GM18858 (cell line): ENCODE measurements at regions not wholly inside any gene's neighbourhood (a gene's known extent, or its start where the extent isn't known, plus 50 kb on each side); places are given as distances from the start of the nearest gene placed in this dataset.
"Not testable (repeated sequence)": the region's sequence is repeated elsewhere in the genome, so short reads cannot be mapped to it uniquely, and the experiment has no call there.

Source experiments
- ATAC-seq: cut with Tn5 transposase; IDR thresholded peaks from one replicate; pipeline ENCODE4 v1.9.1; 2021; ENCODE audit not compliant: unreplicated experiment

- no peak for ATAC-seq
Measured at GRCh38 chr10:108578258-108578657, 1345.1 kb downstream of the XPNPEP1 start.

- no peak for ATAC-seq
Measured at GRCh38 chr10:108574233-108574632, 1349.1 kb downstream of the XPNPEP1 start.

DNA sequence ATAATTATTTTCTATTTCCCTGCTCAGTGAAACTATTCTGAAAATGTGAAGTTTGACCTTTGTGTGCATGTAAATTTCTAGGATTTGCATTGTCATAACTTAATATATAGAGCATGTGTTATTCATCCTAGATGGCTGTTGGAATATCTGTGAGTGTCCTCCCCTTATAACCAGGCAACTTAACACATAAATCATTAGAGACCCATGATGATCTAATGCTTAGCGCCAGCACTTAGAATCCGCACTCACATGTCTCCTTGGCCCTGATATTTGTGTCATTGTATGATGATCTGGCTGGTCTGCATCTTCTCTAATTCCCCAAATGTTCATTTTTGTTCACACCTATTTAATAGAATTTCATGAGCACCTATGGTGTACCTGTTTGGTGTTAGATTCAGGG is 1354.5 kb downstream of the XPNPEP1 start:
- no peak for ATAC-seq

DNA sequence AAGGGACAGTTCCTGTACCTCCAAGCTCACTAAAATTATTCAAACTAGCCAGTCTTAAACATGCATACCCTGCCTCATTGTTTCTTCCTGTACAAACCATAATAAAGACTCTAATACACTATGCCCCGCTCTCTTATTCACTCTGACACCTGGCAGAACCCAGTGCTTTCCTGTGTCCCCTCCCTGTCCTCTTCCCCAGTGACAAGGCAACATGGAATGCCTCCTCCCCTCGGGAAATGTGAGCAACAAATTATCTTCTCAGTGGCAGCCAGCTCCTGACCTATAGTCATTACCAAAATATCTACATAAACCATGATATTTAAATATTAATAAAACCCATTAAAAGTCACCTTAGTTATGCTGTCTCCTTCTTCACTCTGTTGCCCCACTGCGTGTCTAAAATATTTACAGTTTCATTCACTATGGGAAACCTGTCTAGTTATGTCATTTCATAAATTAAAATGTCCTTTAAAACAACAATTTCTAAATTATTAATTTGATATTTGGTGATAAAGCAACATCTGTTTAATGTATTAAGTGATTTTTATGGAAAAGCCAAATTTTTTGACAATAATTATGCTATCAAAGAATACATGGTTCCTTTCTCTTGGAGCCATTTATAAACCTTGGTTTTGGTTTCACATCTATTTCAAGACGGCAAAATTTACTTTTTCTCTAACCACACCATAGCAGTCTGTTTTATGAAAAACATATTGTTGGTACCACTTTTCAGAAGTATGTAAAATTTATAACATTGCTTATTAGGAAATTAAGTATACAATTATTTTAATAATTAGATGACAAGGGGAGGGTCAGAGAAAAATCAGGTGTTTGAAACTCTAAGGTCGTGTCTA is 1355.2 kb downstream of the XPNPEP1 start:
- peak; percentile 76 for ATAC-seq

DNA sequence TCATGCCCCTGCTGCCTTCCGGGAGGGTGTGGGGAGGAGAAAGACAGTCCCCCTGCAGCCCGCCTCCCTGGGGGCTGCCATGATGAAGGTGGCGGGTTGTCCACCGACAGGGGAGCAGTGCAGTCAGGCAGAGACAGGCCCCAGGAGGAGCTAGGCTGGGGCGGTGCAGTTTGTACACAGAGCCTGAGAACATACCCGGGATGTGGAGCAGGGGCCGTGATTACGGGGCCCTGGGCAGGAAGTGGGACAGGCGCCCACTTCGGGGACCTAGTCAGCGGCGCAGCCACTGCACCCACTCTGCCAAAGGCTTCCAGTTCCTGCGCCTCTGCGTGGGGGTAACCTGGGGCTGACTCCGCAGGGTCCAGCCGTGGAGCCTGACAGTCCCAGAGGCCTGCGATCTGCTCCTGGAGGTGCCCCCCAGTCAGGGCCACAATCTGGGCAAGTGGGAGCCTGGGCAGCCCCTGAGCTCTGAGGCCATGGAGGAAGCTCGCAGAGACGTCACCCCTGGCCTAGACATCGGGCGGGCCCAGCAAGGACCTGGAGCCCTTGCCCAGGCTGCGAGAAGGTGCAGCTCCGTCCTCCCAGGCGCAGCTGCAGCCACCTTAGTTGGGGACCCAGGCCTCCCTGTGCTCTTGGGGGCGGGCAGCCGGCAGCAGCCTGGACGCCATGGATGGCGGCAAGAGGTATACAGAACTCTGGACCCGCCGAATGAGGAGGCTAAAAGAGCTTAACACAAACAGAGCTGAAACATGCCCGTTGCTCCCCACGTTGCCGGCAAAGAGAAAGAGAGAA is 1356.8 kb downstream of the XPNPEP1 start:
- ATAC-seq: no peak

DNA sequence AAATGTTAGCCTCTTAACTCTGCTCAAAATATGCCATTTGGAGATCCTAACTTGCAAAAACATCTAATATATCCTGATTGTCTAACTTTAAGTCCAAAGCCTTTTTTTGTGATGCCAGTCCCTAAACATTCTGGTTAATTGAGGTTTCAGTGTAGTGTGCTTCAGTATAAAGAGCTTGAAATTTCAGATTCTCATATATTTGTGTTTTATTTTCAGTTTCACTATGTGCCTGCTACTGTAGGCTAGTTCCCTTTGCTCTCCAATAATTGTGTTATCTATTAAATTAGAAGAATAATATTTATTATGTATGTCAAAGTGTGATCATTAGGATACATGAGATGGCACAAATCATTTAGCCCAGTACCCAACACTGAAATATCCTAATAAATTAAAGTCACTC is 1361.2 kb downstream of the XPNPEP1 start:
- ATAC-seq: no peak

DNA sequence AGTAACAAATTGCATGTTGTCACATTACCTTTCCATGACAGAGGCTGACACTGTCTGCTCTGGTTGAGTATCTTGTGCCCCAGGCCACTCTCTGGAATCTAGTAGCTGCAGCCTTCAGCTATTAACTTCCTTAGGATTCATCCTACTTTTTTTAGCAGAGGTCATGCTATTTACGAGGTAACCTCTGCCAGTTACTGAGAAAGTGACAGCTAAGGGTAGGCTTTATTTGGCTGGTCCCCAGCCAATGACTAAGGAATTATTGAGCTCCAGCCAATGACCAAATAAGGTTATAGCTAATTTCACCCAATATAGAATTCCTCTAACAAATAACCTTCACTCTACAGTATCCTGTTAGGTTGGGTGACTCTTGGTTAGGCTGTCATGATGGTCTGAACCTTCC is 1361.7 kb downstream of the XPNPEP1 start:
- ATAC-seq: no peak

- ATAC-seq: no peak
Measured at GRCh38 chr10:108560488-108560887, 1362.8 kb downstream of the XPNPEP1 start.

GRCh38 chr10:108556186-108556585 is 1367.1 kb downstream of the XPNPEP1 start:
- no peak for ATAC-seq

DNA sequence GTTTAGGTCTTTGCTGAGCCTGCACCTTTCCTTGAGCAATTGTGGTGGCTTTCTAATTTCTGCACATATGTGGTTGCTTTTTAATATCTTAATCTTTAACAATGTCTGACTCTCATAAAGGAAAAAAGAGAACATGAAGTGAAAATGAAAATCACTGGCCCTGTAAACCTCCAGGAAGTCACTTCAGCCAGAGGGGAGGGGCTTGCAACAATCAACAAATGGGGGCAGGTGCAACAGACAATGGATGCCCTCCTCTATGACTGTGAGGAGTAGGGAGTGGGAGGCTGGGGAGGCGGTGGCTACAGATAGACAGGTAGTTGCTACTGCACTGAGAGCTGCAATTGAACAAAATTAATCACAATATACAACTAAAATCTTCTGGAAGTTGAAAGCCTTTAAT is 1377.4 kb downstream of the XPNPEP1 start:
- peak; percentile 78 for ATAC-seq

DNA sequence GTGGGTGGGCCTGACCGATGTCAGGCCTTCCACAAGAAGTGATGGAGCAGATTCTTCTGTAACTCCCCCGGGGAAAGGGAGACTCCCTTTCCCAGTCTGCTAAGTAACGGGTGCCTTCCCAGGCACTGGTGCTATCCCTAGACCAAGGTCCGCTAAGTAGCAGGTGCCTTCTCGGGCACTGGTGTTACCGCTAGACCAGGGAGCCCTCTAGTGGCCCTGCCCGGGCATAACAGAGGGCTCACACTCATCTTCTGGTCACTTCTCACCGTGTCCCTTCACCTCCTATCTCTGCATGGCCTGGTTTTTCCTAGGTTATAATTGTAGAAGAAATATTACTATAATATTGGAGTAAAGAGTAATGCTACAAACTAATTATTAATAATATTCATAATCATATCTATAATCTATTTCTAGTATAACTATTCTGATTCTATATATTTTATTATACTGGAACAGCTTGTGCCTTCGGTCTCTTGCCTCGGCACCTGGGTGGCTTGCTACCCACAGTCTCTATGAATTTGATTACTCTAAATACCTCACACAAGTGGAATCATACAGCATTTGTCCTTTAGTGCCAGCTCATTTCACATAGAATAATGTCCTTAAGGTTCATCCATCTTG is 1378.7 kb downstream of the XPNPEP1 start:
- ATAC-seq: peak; percentile 57

GRCh38 chr10:108533551-108533950 is 1369.0 kb upstream of the SORCS1 start:
- not testable (repeated sequence) for ATAC-seq

DNA sequence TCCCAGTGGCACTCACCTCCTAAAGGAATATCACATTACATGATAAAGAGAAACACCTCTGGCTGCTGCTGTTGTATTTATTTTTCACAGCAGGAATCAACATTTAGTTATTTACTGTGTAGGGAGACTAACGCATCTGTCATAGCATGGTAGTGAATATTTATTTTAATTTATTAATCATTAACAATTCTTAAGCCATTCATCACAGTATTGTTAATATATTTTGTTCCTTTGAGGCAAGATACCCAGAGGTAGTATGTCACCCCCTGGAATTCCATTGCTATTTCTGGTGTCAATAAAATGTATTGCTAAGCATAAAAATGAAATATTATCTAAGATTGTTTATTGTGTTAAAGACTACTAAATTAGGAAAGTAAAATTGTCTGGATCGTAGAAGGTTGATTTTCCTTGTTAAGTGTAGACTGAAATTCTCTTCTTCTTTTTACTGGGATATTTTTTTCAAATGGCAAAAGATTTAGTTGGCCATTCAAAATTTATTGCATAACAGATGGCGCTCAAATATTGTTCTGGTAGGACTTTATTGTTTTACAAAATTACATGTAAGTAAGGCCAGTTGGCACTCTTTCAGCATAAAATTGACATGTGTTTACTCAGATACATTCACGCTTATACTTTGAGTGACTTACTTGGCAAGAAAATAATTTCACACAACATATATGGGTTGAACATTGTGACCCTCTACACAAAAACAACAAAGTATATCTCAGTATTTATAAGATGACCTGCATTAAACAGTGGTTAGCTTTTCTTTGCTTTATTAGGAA is 1358.7 kb upstream of the SORCS1 start:
- ATAC-seq: no peak

- ATAC-seq: no peak
Measured at GRCh38 chr10:108521827-108522492, 1357.5 kb upstream of the SORCS1 start.

- no peak for ATAC-seq
Measured at GRCh38 chr10:108515821-108516220, 1351.3 kb upstream of the SORCS1 start.

DNA sequence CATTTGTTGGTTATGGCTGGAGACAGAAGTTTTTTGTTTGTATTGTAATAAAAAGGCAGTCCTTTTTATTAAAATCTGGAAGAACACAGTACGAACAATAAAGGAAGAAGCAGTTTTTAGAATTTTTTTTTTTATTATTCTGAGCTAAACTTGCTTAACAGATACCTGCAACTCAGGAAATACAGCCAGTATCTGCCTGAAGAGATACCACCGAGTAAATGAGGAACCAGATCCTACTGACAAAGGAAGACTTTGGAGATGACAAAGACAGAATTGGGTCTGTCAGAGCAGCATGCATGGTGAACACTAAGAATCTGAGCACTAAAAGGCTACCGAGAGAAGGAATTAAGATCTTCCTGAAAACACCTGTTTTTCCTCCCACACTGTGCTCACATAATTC is 1335.9 kb upstream of the SORCS1 start:
- no peak for ATAC-seq

DNA sequence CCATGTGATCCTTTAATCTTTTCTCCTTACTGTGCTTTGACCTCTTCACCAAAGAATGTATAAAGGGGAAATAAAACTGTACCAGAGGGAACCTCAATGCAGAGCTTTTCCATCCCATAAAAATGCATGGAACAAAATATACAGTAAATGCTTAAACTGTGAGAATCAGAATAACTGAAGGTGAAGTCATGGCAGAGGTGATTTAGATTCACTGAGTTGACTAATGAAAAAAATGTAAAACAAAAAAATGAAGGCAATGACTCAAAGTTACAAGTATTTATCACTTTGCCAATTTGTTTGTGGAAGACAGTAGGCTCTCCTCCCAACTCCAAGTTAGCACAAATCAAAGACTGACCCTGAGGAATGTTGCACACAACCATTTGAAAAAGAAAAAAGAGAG is 1331.6 kb upstream of the SORCS1 start:
- no peak for ATAC-seq

DNA sequence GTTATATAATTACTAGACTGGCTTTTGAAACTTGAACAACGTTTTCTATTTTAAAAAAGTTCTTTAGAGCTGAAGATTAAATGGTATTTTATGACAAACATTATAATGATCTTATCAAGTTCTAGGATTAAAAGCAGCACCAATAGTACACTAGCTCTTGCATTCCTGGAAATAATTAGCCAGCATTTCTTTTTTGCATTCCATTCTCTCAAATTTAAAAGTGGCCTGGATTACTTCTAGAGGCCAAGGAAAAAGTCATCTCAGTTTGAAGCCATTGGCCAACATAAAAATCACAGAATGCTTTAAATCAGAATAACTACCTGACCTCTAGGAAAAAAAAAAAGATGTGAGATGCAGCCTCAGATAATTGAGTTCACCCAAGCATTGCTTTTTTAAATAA is 1326.4 kb upstream of the SORCS1 start:
- ATAC-seq: no peak

DNA sequence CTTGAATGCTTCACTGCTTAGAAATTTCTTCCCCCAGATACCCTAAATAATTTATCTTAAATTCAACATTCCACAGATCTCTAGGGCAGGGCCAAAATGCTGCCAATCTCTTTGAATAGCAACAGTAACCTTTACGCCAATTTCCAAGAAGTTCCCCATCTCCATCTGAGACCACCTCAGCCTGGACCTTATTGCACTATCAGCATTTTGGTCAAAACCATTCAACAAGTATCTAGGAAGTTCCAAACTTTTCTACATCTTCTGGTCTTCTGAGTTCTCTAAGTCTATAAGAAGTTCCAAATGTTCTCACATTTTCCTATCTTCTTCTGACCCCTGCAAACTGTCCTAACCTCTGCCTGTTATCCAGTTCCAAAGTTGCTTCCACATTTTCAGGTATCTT is 1306.9 kb upstream of the SORCS1 start:
- ATAC-seq: no peak

DNA sequence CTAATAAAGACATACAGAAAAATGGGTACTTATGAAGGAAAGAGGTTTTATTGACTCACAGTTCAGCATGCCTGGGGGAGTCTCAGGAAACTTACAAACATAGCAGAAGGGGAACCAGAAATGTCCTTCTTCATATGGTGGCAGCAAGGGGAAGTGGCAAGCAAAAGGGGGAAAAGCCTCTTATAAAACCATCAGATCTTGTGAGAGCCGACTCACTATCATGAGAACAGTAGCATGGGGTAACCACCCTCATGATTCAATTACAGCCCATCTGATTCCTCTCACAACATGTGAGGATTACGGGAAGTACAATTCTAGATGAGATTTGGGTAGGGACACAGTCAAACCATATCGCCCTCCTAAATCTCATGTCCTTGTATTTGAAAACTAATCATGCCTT is 1305.4 kb upstream of the SORCS1 start:
- no peak for ATAC-seq
